Ovary (tissue), 3 donors: ENCODE measurements at regions not wholly inside any gene's neighbourhood (a gene's known extent, or its start where the extent isn't known, plus 50 kb on each side); places are given as distances from the start of the nearest gene placed in this dataset.

ENCODE experiments used
- EP300 ChIP-seq: sonication (generic); formaldehyde crosslinking; IDR thresholded peaks from one replicate; pipeline ENCODE4 v1.6.1; 2017; ENCODE audit warnings: antibody characterized with exemption
- POLR2A ChIP-seq: fragments of 450-650 bp; IDR thresholded peaks from one replicate; pipeline ENCODE4 v1.6.1; 2017; ENCODE audit warnings: antibody characterized with exemption, mild to moderate bottlenecking, moderate library complexity
- TF ChIP-seq, protein P1 (sequence below), 3 donors: fragments of 450-650 bp in 2 of 3; fragments of 200-600 bp in 1 of 3; IDR thresholded peaks; one replicate each; pipeline versions ENCODE4 v1.5.1 to v1.8.0; 2016 to 2022; ENCODE audit warnings: antibody characterized with exemption in 3 of 3, mild to moderate bottlenecking in 1 of 3
- donor health status: DM: no; HTN: no; CAD: no.

DNA sequence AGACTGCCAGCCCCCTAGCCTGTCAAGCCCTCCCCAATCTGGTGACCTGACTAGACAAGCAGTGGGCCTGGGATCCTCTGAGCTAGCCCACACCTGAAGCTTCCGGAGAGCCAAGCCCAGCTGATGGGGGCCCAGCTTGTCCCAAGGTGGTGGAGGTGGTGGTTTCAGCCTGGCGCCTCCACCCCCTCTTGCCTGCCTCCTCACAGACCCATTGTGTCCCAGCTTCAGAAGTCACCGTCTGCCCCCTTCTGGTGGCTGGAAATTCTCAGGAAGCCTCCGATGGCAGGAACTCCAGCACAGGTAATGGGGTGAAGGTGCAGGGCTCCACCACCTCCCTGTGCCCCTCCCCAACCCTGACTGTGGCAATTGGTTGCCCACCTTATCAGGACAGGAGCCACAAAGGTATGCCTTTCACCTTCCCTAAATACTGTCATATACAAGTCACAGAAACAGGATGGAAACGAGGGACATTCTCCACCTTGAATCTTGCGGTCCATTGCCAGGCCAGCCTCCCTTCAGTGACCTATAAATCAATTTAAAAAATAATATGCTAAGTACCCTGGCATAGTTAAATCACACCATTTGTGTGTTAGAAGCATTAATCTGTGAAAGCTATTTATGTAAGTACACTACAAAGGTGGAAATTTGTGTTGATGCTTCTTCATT is 66.0 kb upstream of the ZNF423 start:
- TF ChIP-seq, protein P1, sequence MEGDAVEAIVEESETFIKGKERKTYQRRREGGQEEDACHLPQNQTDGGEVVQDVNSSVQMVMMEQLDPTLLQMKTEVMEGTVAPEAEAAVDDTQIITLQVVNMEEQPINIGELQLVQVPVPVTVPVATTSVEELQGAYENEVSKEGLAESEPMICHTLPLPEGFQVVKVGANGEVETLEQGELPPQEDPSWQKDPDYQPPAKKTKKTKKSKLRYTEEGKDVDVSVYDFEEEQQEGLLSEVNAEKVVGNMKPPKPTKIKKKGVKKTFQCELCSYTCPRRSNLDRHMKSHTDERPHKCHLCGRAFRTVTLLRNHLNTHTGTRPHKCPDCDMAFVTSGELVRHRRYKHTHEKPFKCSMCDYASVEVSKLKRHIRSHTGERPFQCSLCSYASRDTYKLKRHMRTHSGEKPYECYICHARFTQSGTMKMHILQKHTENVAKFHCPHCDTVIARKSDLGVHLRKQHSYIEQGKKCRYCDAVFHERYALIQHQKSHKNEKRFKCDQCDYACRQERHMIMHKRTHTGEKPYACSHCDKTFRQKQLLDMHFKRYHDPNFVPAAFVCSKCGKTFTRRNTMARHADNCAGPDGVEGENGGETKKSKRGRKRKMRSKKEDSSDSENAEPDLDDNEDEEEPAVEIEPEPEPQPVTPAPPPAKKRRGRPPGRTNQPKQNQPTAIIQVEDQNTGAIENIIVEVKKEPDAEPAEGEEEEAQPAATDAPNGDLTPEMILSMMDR (IDR thresholded peaks at IDR 0.05) = peak; percentile 36 to 62 (median 57)
- TF ChIP-seq EP300 (no peak), POLR2A (no peak)
